ENCODE measurements at regions not wholly inside any gene's neighbourhood (a gene's known extent, or its start where the extent isn't known, plus 50 kb on each side); places are given as distances from the start of the nearest gene placed in this dataset.

DNA sequence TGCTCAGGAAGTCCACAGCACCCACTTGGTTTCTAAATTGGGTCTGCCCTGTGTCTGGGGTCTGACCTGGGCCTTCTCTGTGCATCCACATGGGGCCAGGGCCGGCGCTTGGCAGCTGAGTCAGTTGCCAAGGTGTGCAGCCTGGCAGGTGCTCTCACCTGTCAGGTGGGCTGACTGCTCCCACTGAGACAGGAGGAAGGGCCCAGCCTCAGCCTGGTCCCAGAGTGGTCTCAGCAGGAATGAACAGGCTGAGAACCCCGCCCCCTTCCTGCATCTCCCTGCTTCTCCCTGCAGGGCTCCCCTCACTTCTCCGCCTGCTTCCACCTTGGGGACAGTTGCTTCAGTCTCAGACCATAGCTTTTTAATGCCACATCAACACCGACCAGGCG, 60.5 kb downstream of the BARX1 start:
- TF ChIP-seq POLR2A (IDR thresholded peaks at IDR 0.05) (no peak), POLR2AphosphoS5 (IDR thresholded peaks at IDR 0.05) (no peak), CTCF (IDR thresholded peaks at IDR 0.05) (no peak)

Data from breast epithelium (tissue), 3 donors.